ENCODE measurements at regions not wholly inside any gene's neighbourhood (a gene's known extent, or its start where the extent isn't known, plus 50 kb on each side); places are given as distances from the start of the nearest gene placed in this dataset.

- no peak for ATAC-seq
- H3K4me1 Mint-ChIP-seq (ENCODE audit: low read depth in 2 of 2), result no peaks in the 10 kb centered on the region
- no peak overlapping the region for H3K27ac Mint-ChIP-seq
- peaks cover 23 to 25% of the 10 kb centered on the region in 2 donors for H3K27me3 Mint-ChIP-seq
- no peaks in the 10 kb centered on the region for H3K36me3 Mint-ChIP-seq
- H3K4me3 Mint-ChIP-seq, result no peak overlapping the region
- no peak for DNase-seq (ENCODE audit: low spot score)
- H3K9me3 Mint-ChIP-seq, result peaks cover 3% of the 10 kb centered on the region
These were observed 111.3 kb upstream of the IRX3 start for GRCh38 chr16:54397838-54398237.

- no peaks in the 10 kb centered on the region for H3K4me1 Mint-ChIP-seq (ENCODE audit: low read depth in 2 of 2)
- no peak overlapping the region for H3K27ac Mint-ChIP-seq
- peaks cover 23 to 25% of the 10 kb centered on the region in 2 donors for H3K27me3 Mint-ChIP-seq
- H3K9me3 Mint-ChIP-seq, result peaks cover 3% of the 10 kb centered on the region
- ATAC-seq, result no peak
- no peaks in the 10 kb centered on the region for H3K36me3 Mint-ChIP-seq
- H3K4me3 Mint-ChIP-seq, result no peak overlapping the region
- DNase-seq (ENCODE audit: low spot score), result no peak
These were observed 110.7 kb upstream of the IRX3 start for GRCh38 chr16:54397190-54397835.

- H3K4me3 Mint-ChIP-seq, result no peak overlapping the region
- no peak overlapping the region for H3K27ac Mint-ChIP-seq
- peaks cover 12 to 21% of the 10 kb centered on the region in 2 donors for H3K27me3 Mint-ChIP-seq
- no peaks in the 10 kb centered on the region for H3K36me3 Mint-ChIP-seq
- DNase-seq (ENCODE audit: low spot score), result no peak
- ATAC-seq, result no peak
- H3K4me1 Mint-ChIP-seq (ENCODE audit: low read depth in 2 of 2), result no peaks in the 10 kb centered on the region
- H3K9me3 Mint-ChIP-seq, result no peaks in the 10 kb centered on the region
These were observed 103.4 kb upstream of the IRX3 start for GRCh38 chr16:54389836-54390494.

- Mint-ChIP-seq H3K27me3 (peaks cover 7 to 30% of the 10 kb centered on the region in 2 donors), H3K4me3 (no peak overlapping the region), H3K27ac (no peak overlapping the region), H3K36me3 (no peaks in the 10 kb centered on the region), H3K9me3 (no peaks in the 10 kb centered on the region), H3K4me1 (ENCODE audit: low read depth in 2 of 2) (no peaks in the 10 kb centered on the region)
- DNase-seq (ENCODE audit: low spot score), result no peak
- ATAC-seq, result no peak
These were observed 98.6 kb upstream of the IRX3 start for GRCh38 chr16:54385141-54385540.

GRCh38 chr16:54381601-54382313, 95.2 kb upstream of the IRX3 start:
- no peaks in the 10 kb centered on the region for H3K4me1 Mint-ChIP-seq (ENCODE audit: low read depth in 2 of 2)
- no peak overlapping the region for H3K4me3 Mint-ChIP-seq
- no peak overlapping the region for H3K27ac Mint-ChIP-seq
- ATAC-seq (no peak), DNase-seq (ENCODE audit: low spot score) (no peak)
- H3K9me3 Mint-ChIP-seq, result peaks cover 15% of the 10 kb centered on the region
- H3K27me3 Mint-ChIP-seq, result peaks cover 11 to 52% of the 10 kb centered on the region in 2 donors
- peaks cover 5% of the 10 kb centered on the region for H3K36me3 Mint-ChIP-seq

- Mint-ChIP-seq H3K4me3 (no peak overlapping the region), H3K27ac (no peak overlapping the region), H3K27me3 (peaks cover 16 to 61% of the 10 kb centered on the region in 2 donors)
These were observed 88.5 kb upstream of the IRX3 start for GRCh38 chr16:54375071-54375470.

GRCh38 chr16:54373534-54374520, 87.2 kb upstream of the IRX3 start:
- H3K4me3 Mint-ChIP-seq, result peak overlapping the region; percentile 21
- H3K27me3 Mint-ChIP-seq, result peaks cover 22 to 56% of the 10 kb centered on the region in 2 donors
- DNase-seq (ENCODE audit: low spot score) (no peak), ATAC-seq (peak in 1 of 2 donors; percentile 38)
- H3K4me1 Mint-ChIP-seq (ENCODE audit: low read depth in 2 of 2), result peaks cover 5 to 13% of the 10 kb centered on the region in 2 donors
- peaks cover 5% of the 10 kb centered on the region for H3K36me3 Mint-ChIP-seq
- H3K9me3 Mint-ChIP-seq, result peaks cover 3% of the 10 kb centered on the region
- H3K27ac Mint-ChIP-seq, result no peak overlapping the region

More at GRCh38 chr16:54375071-54375470, 88.5 kb upstream of the IRX3 start:
- no peak for DNase-seq (ENCODE audit: low spot score)
- no peak for ATAC-seq
- Mint-ChIP-seq H3K36me3 (peaks cover 5% of the 10 kb centered on the region), H3K4me1 (ENCODE audit: low read depth in 2 of 2) (peaks cover 5 to 13% of the 10 kb centered on the region in 2 donors), H3K9me3 (peaks cover 14% of the 10 kb centered on the region)

- DNase-seq (ENCODE audit: low spot score) (no peak), ATAC-seq (peak; percentile 46 to 48)
- no peak overlapping the region for H3K4me3 Mint-ChIP-seq
- H3K36me3 Mint-ChIP-seq, result no peaks in the 10 kb centered on the region
- peaks cover 17 to 56% of the 10 kb centered on the region in 2 donors for H3K27me3 Mint-ChIP-seq
- H3K9me3 Mint-ChIP-seq, result no peaks in the 10 kb centered on the region
- no peak overlapping the region for H3K27ac Mint-ChIP-seq
- peaks cover 5 to 13% of the 10 kb centered on the region in 2 donors for H3K4me1 Mint-ChIP-seq (ENCODE audit: low read depth in 2 of 2)
These were observed 83.9 kb upstream of the IRX3 start for GRCh38 chr16:54370278-54371040.

- H3K9me3 Mint-ChIP-seq, result no peaks in the 10 kb centered on the region
- peaks cover 5 to 13% of the 10 kb centered on the region in 2 donors for H3K4me1 Mint-ChIP-seq (ENCODE audit: low read depth in 2 of 2)
- ATAC-seq (no peak), DNase-seq (ENCODE audit: low spot score) (no peak)
- no peak overlapping the region for H3K4me3 Mint-ChIP-seq
- H3K27ac Mint-ChIP-seq, result no peak overlapping the region
- H3K27me3 Mint-ChIP-seq, result peaks cover 16 to 52% of the 10 kb centered on the region in 2 donors
- no peaks in the 10 kb centered on the region for H3K36me3 Mint-ChIP-seq
These were observed 83.3 kb upstream of the IRX3 start for GRCh38 chr16:54369861-54370260.

GRCh38 chr16:54366943-54367342, 80.4 kb upstream of the IRX3 start:
- Mint-ChIP-seq H3K27ac (no peak overlapping the region), H3K36me3 (no peaks in the 10 kb centered on the region), H3K9me3 (no peaks in the 10 kb centered on the region), H3K4me1 (ENCODE audit: low read depth in 2 of 2) (peaks cover 0 to 3% of the 10 kb centered on the region in 2 donors), H3K27me3 (peaks cover 23 to 51% of the 10 kb centered on the region in 2 donors), H3K4me3 (no peak overlapping the region)
- no peak for ATAC-seq
- no peak for DNase-seq (ENCODE audit: low spot score)

- ATAC-seq (no peak), DNase-seq (ENCODE audit: low spot score) (no peak)
- Mint-ChIP-seq H3K27me3 (peaks cover 30 to 58% of the 10 kb centered on the region in 2 donors), H3K4me3 (no peak overlapping the region), H3K36me3 (no peaks in the 10 kb centered on the region), H3K27ac (no peak overlapping the region), H3K9me3 (no peaks in the 10 kb centered on the region), H3K4me1 (ENCODE audit: low read depth in 2 of 2) (peaks cover 0 to 3% of the 10 kb centered on the region in 2 donors)
These were observed 79.5 kb upstream of the IRX3 start for GRCh38 chr16:54365990-54366634.

GRCh38 chr16:54363766-54364165, 77.2 kb upstream of the IRX3 start:
- peaks cover 24 to 48% of the 10 kb centered on the region in 2 donors for H3K27me3 Mint-ChIP-seq
- no peak overlapping the region for H3K27ac Mint-ChIP-seq
- no peak for DNase-seq (ENCODE audit: low spot score)
- no peaks in the 10 kb centered on the region for H3K9me3 Mint-ChIP-seq
- ATAC-seq, result no peak
- H3K4me3 Mint-ChIP-seq, result no peak overlapping the region
- no peaks in the 10 kb centered on the region for H3K36me3 Mint-ChIP-seq
- H3K4me1 Mint-ChIP-seq (ENCODE audit: low read depth in 2 of 2), result no peaks in the 10 kb centered on the region

All from natural killer cell treated with Interleukin-12 subunit alpha and Interleukin-12 subunit beta and Interleukin-15 and Interleukin-18, amount 100 ng/mL, for 72 hours (primary cell).